ENCODE measurements at regions not wholly inside any gene's neighbourhood (a gene's known extent, or its start where the extent isn't known, plus 50 kb on each side); places are given as distances from the start of the nearest gene placed in this dataset.

DNA sequence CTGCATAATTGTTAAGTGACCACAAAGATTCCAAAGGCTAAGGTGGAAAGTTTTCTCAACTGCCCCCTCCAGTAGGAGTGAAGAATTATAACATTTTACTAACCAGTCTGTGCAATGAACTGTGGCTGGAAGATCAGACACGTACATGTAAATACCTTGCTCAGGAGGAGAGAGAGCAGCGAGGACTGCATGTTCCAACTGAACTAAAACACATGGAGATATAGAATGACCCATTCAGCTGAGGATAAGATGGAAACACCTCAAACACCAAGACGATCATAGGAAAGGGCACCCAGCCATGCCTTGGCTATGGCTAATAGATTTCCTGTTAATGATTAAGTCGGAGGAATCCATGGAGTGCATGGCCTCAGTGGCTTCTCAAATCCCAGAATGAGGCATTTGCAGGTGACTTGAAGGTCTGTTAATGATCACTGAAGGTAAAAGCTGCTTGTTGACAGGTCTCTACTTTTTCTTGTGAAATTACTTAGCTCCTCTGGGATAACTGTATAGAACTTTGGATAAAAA lies 875.6 kb downstream of the TFAP2A start:
- TF ChIP-seq, protein P1, sequence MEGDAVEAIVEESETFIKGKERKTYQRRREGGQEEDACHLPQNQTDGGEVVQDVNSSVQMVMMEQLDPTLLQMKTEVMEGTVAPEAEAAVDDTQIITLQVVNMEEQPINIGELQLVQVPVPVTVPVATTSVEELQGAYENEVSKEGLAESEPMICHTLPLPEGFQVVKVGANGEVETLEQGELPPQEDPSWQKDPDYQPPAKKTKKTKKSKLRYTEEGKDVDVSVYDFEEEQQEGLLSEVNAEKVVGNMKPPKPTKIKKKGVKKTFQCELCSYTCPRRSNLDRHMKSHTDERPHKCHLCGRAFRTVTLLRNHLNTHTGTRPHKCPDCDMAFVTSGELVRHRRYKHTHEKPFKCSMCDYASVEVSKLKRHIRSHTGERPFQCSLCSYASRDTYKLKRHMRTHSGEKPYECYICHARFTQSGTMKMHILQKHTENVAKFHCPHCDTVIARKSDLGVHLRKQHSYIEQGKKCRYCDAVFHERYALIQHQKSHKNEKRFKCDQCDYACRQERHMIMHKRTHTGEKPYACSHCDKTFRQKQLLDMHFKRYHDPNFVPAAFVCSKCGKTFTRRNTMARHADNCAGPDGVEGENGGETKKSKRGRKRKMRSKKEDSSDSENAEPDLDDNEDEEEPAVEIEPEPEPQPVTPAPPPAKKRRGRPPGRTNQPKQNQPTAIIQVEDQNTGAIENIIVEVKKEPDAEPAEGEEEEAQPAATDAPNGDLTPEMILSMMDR (CRISPR knock-in tag; IDR thresholded peaks at IDR 0.05): no peak
- TF ChIP-seq ZNF263 (CRISPR knock-in tag; IDR thresholded peaks at IDR 0.05) (no peak), NCOR1 (IDR thresholded peaks at IDR 0.05; ENCODE audit: borderline replicate concordance, low read length) (no peak), RXRA (CRISPR knock-in tag; IDR thresholded peaks at IDR 0.05) (no peak), NCOA1 (CRISPR knock-in tag; IDR thresholded peaks at IDR 0.05) (no peak), U2AF2 (IDR thresholded peaks at IDR 0.05; ENCODE audit: low read depth, low read length) (no peak), POLR2A (IDR thresholded peaks at IDR 0.05; ENCODE audit: insufficient read depth in 1 of 2, low read depth in 2 of 2, low read length in 2 of 2) (no peak), ISL2 (CRISPR knock-in tag; IDR thresholded peaks at IDR 0.05) (no peak), POLR2AphosphoS5 (IDR thresholded peaks at IDR 0.05; ENCODE audit: low read depth, low read length) (no peak), JUNB (CRISPR knock-in tag; IDR thresholded peaks at IDR 0.05; ENCODE audit: borderline replicate concordance) (no peak), NR2F2 (IDR thresholded peaks at IDR 0.05; ENCODE audit: borderline replicate concordance, low read depth) (no peak), ZNF766 (CRISPR knock-in tag; IDR thresholded peaks at IDR 0.05; ENCODE audit: borderline replicate concordance) (no peak), TMF1 (CRISPR knock-in tag; IDR thresholded peaks at IDR 0.05; ENCODE audit: low read depth) (no peak)
- TF ChIP-seq, protein P2, sequence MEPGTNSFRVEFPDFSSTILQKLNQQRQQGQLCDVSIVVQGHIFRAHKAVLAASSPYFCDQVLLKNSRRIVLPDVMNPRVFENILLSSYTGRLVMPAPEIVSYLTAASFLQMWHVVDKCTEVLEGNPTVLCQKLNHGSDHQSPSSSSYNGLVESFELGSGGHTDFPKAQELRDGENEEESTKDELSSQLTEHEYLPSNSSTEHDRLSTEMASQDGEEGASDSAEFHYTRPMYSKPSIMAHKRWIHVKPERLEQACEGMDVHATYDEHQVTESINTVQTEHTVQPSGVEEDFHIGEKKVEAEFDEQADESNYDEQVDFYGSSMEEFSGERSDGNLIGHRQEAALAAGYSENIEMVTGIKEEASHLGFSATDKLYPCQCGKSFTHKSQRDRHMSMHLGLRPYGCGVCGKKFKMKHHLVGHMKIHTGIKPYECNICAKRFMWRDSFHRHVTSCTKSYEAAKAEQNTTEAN (CRISPR knock-in tag; conservative IDR thresholded peaks at IDR 0.05): no peak

Data from HepG2 (cell line).